ENCODE measurements at regions not wholly inside any gene's neighbourhood (a gene's known extent, or its start where the extent isn't known, plus 50 kb on each side); places are given as distances from the start of the nearest gene placed in this dataset.

DNA sequence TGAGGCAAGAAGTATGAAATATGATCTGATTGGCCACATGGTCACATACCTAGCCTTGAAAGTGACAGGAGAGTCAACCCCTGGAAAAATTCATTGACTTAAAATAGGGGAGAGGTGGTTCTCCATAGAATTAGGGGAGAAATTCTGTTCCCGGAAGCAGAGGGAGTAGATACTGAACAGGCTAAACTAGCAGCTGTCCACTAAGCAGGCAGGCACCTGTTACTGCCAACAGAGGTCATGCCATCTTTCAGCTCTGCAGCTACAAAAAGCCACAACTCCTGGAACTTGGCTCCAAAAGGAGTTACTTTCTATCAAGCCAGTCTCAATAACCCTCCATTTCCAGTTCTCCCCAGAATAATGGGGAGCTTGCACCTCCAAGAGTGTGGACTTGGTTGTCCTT, 352.5 kb downstream of the MAFB start:
- Histone ChIP-seq H4K20me1 (ENCODE audit: insufficient read depth, low read length, poor library complexity, severe bottlenecking) (no peaks in the 10 kb centered on the region), H3K9ac (ENCODE audit: low read depth, low read length, poor library complexity, severe bottlenecking) (no peak overlapping the region), H3K27me3 (ENCODE audit: insufficient read depth, low read length, poor library complexity, severe bottlenecking) (no peaks in the 10 kb centered on the region), H3K36me3 (ENCODE audit: insufficient read depth, low read length) (no peaks in the 10 kb centered on the region), H3F3A (ENCODE audit: low read depth) (no peaks in the 10 kb centered on the region), H3K9me2 (replicated peaks; ENCODE audit: low read depth, low read length) (no peaks in the 10 kb centered on the region), H3K79me2 (ENCODE audit: insufficient read depth, low read length) (no peaks in the 10 kb centered on the region), H2AFZ (ENCODE audit: low read length) (no peak overlapping the region), H3K4me3 (ENCODE audit: low read length, poor library complexity, severe bottlenecking) (no peak overlapping the region), H3K4me1 (ENCODE audit: insufficient read depth, low read length, poor library complexity, severe bottlenecking) (no peaks in the 10 kb centered on the region), H3K9me3 (ENCODE audit: insufficient read depth, low read depth, low read length) (no peaks in the 10 kb centered on the region), H3K4me2 (ENCODE audit: low read depth, low read length, poor library complexity, severe bottlenecking) (no peak overlapping the region)
- TF ChIP-seq EZH2phosphoT487 (IDR thresholded peaks at IDR 0.05; ENCODE audit: borderline replicate concordance), result no peak
- TF ChIP-seq, protein P1, sequence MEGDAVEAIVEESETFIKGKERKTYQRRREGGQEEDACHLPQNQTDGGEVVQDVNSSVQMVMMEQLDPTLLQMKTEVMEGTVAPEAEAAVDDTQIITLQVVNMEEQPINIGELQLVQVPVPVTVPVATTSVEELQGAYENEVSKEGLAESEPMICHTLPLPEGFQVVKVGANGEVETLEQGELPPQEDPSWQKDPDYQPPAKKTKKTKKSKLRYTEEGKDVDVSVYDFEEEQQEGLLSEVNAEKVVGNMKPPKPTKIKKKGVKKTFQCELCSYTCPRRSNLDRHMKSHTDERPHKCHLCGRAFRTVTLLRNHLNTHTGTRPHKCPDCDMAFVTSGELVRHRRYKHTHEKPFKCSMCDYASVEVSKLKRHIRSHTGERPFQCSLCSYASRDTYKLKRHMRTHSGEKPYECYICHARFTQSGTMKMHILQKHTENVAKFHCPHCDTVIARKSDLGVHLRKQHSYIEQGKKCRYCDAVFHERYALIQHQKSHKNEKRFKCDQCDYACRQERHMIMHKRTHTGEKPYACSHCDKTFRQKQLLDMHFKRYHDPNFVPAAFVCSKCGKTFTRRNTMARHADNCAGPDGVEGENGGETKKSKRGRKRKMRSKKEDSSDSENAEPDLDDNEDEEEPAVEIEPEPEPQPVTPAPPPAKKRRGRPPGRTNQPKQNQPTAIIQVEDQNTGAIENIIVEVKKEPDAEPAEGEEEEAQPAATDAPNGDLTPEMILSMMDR (conservative IDR thresholded peaks at IDR 0.05; ENCODE audit: low read length), result no peak

DNA sequence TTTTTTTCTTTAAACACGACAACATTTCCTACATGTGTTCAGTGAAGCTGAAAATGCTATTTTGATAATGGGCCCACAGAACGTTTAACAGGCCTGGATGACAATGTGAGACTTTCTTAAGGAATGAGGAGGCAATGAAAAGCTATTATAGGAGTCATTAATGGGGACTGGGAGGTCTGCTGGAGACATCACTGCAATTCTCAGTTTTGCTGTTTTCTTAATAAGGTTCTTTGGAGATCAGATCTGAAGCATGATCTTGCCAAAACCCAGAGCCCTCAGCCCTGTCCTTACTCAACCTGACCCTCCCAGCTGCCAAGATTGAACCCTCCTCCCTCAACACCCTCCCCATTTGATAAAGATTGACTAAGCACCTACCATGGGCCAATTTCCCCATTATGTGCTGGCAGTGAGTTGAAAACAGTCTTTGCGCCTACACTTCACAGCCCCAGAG, 353.1 kb downstream of the MAFB start:
- H3K4me3 ChIP-seq (ENCODE audit: low read length, poor library complexity, severe bottlenecking), result no peak overlapping the region
- H3K36me3 ChIP-seq (ENCODE audit: insufficient read depth, low read length), result no peaks in the 10 kb centered on the region
- TF ChIP-seq, protein P1 (conservative IDR thresholded peaks at IDR 0.05; ENCODE audit: low read length), result no peak
- no peak for TF ChIP-seq EZH2phosphoT487 (IDR thresholded peaks at IDR 0.05; ENCODE audit: borderline replicate concordance)
- no peak overlapping the region for H3K4me2 ChIP-seq (ENCODE audit: low read depth, low read length, poor library complexity, severe bottlenecking)
- H3K9ac ChIP-seq (ENCODE audit: low read depth, low read length, poor library complexity, severe bottlenecking), result no peak overlapping the region
- H3K9me3 ChIP-seq (ENCODE audit: insufficient read depth, low read depth, low read length), result no peaks in the 10 kb centered on the region
- no peaks in the 10 kb centered on the region for H3F3A ChIP-seq (ENCODE audit: low read depth)
- no peaks in the 10 kb centered on the region for H4K20me1 ChIP-seq (ENCODE audit: insufficient read depth, low read length, poor library complexity, severe bottlenecking)
- no peaks in the 10 kb centered on the region for H3K9me2 ChIP-seq (replicated peaks; ENCODE audit: low read depth, low read length)
- H3K79me2 ChIP-seq (ENCODE audit: insufficient read depth, low read length), result no peaks in the 10 kb centered on the region
- no peaks in the 10 kb centered on the region for H3K4me1 ChIP-seq (ENCODE audit: insufficient read depth, low read length, poor library complexity, severe bottlenecking)
- no peak overlapping the region for H2AFZ ChIP-seq (ENCODE audit: low read length)
- no peaks in the 10 kb centered on the region for H3K27me3 ChIP-seq (ENCODE audit: insufficient read depth, low read length, poor library complexity, severe bottlenecking)

DNA sequence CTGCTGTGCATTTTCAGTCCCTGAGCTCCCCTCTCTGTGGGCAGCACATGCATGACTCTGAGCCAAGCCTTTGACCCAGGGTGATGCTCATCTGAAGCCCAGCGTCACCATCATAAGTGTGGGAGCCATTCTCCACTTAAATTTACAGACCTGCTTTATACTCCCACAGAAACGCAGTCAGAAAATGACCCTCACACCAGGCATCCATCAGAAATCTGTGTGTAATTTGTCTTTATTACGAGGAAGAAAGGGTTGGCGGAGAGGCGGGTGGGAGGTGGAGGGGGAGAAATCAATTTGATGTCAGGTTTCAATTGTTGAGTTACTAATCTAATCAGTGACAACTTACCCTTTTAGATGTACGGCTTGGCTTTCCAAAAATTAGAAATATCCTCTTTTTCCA, 353.6 kb downstream of the MAFB start:
- H3K9ac ChIP-seq (ENCODE audit: low read depth, low read length, poor library complexity, severe bottlenecking), result no peak overlapping the region
- H4K20me1 ChIP-seq (ENCODE audit: insufficient read depth, low read length, poor library complexity, severe bottlenecking), result no peaks in the 10 kb centered on the region
- no peaks in the 10 kb centered on the region for H3K9me2 ChIP-seq (replicated peaks; ENCODE audit: low read depth, low read length)
- no peaks in the 10 kb centered on the region for H3K4me1 ChIP-seq (ENCODE audit: insufficient read depth, low read length, poor library complexity, severe bottlenecking)
- no peak overlapping the region for H2AFZ ChIP-seq (ENCODE audit: low read length)
- no peaks in the 10 kb centered on the region for H3K36me3 ChIP-seq (ENCODE audit: insufficient read depth, low read length)
- H3K4me3 ChIP-seq (ENCODE audit: low read length, poor library complexity, severe bottlenecking), result no peak overlapping the region
- TF ChIP-seq, protein P1 (conservative IDR thresholded peaks at IDR 0.05; ENCODE audit: low read length), result no peak
- no peak for TF ChIP-seq EZH2phosphoT487 (IDR thresholded peaks at IDR 0.05; ENCODE audit: borderline replicate concordance)
- no peaks in the 10 kb centered on the region for H3F3A ChIP-seq (ENCODE audit: low read depth)
- H3K9me3 ChIP-seq (ENCODE audit: insufficient read depth, low read depth, low read length), result no peaks in the 10 kb centered on the region
- H3K27me3 ChIP-seq (ENCODE audit: insufficient read depth, low read length, poor library complexity, severe bottlenecking), result no peaks in the 10 kb centered on the region
- H3K4me2 ChIP-seq (ENCODE audit: low read depth, low read length, poor library complexity, severe bottlenecking), result no peak overlapping the region
- H3K79me2 ChIP-seq (ENCODE audit: insufficient read depth, low read length), result no peaks in the 10 kb centered on the region
